ENCODE measurements at regions not wholly inside any gene's neighbourhood (a gene's known extent, or its start where the extent isn't known, plus 50 kb on each side); places are given as distances from the start of the nearest gene placed in this dataset.

- TF ChIP-seq ZSCAN20 (CRISPR knock-in tag; IDR thresholded peaks at IDR 0.05) (no peak), JUN (IDR thresholded peaks at IDR 0.05) (no peak), NFE2L2 (conservative IDR thresholded peaks at IDR 0.05; ENCODE audit: low read length) (no peak), FOSL2 (IDR thresholded peaks at IDR 0.05) (no peak), FOSL2 (CRISPR knock-in tag; IDR thresholded peaks at IDR 0.05) (no peak), POLR2A (IDR thresholded peaks at IDR 0.05; ENCODE audit: low read length) (no peak), HOXB13 (CRISPR knock-in tag; IDR thresholded peaks at IDR 0.05; ENCODE audit: low read depth) (no peak), ZNF302 (CRISPR knock-in tag; IDR thresholded peaks at IDR 0.05) (no peak), MAZ (IDR thresholded peaks at IDR 0.05; ENCODE audit: borderline replicate concordance, low read depth, low read length) (no peak), CTCF (IDR thresholded peaks at IDR 0.05) (no peak), FOSB (CRISPR knock-in tag; IDR thresholded peaks at IDR 0.05) (no peak), KDM1A (IDR thresholded peaks at IDR 0.05; ENCODE audit: low read depth) (no peak), FOXS1 (CRISPR knock-in tag; IDR thresholded peaks at IDR 0.05) (no peak), CBX2 (IDR thresholded peaks at IDR 0.05; ENCODE audit: borderline replicate concordance, low read depth) (no peak)
- FAIRE-seq (no peak), DNase-seq (ENCODE audit: low read depth in 1 of 2, low spot score in 1 of 2) (no peak), ATAC-seq (no peak)
- POLR2A ChIA-PET, result no interaction called here
- CTCF ChIA-PET, result no interaction called here
- Histone ChIP-seq H3K4me3 (no peak overlapping the region), H3K27ac (peak overlapping the region in 1 of 2 experiments; percentile 64; a peak in 3 of 6 replicates), H3K4me1 (peaks cover 21% of the 10 kb centered on the region), H3K9me3 (no peaks in the 10 kb centered on the region), H3K4me2 (no peak overlapping the region)
- 80% methylated on average over 4 of the region's 4 CpGs for WGBS (ENCODE audit: missing lambda C conversion rate)
Observed at GRCh38 chr5:156119692-156120091, 207.3 kb upstream of the SGCD start.

GRCh38 chr5:156120777-156121176, 206.2 kb upstream of the SGCD start:
- POLR2A ChIA-PET, result no interaction called here
- WGBS (ENCODE audit: missing lambda C conversion rate), result 35% methylated on average over 4 of the region's 4 CpGs
- FAIRE-seq (no peak), DNase-seq (ENCODE audit: low read depth in 1 of 2, low spot score in 1 of 2) (peak in 1 of 2 experiments; percentile 28), ATAC-seq (no peak)
- Histone ChIP-seq H3K4me3 (no peak overlapping the region), H3K27ac (peak overlapping the region; percentile 19 to 53; a peak in 4 of 6 replicates), H3K4me1 (peaks cover 21% of the 10 kb centered on the region), H3K4me2 (peak overlapping the region; percentile 45), H3K9me3 (no peaks in the 10 kb centered on the region)
- CTCF ChIA-PET, result no interaction called here
- TF ChIP-seq TFCP2L1 (CRISPR knock-in tag; IDR thresholded peaks at IDR 0.05), result no peak
- TF ChIP-seq MAFK (IDR thresholded peaks at IDR 0.05; ENCODE audit: partially characterized antibody), result peak; percentile 35
- TF ChIP-seq REST (IDR thresholded peaks at IDR 0.05), result no peak
- TF ChIP-seq NPAS2 (CRISPR knock-in tag; IDR thresholded peaks at IDR 0.05; ENCODE audit: borderline replicate concordance), result no peak
- peak; percentile 41; the same call in 1 of the 2 replicates for TF ChIP-seq GATA3 (IDR thresholded peaks at IDR 0.05; ENCODE audit: borderline replicate concordance)
- TF ChIP-seq MAX (IDR thresholded peaks at IDR 0.05), result no peak
- no peak for TF ChIP-seq ZFP36 (IDR thresholded peaks at IDR 0.05; ENCODE audit: borderline replicate concordance, partially characterized antibody)
- no peak for TF ChIP-seq SMC3 (IDR thresholded peaks at IDR 0.05)

Data from A549 (cell line).